ENCODE measurements at regions not wholly inside any gene's neighbourhood (a gene's known extent, or its start where the extent isn't known, plus 50 kb on each side); places are given as distances from the start of the nearest gene placed in this dataset.

- no peak for TF ChIP-seq ZBTB33 (IDR thresholded peaks at IDR 0.05; ENCODE audit: extremely low read depth, insufficient replicate concordance, low read length)
- no peak for TF ChIP-seq CBX3 (IDR thresholded peaks at IDR 0.05; ENCODE audit: low read depth)
- TF ChIP-seq FOSL1 (IDR thresholded peaks at IDR 0.05; ENCODE audit: low read depth): no peak
Observed at GRCh38 chr2:193907561-193907960, 1712.8 kb upstream of the TMEFF2 start (continued).

GRCh38 chr2:193900292-193900691 lies 1705.6 kb upstream of the TMEFF2 start:
- Histone ChIP-seq H3K4me1 (ENCODE audit: control insufficient read depth in 1 of 2, insufficient read depth in 2 of 2, low read length in 2 of 2) (no peaks in the 10 kb centered on the region), H3K9me2 (ENCODE audit: insufficient read depth) (no peaks in the 10 kb centered on the region), H3K4me3 (replicated peaks in 1 of 2; ENCODE audit: low read depth in 1 of 2, low read length in 2 of 2) (no peak overlapping the region), H3K79me2 (ENCODE audit: insufficient read depth, low read length) (no peaks in the 10 kb centered on the region), H3K27ac (ENCODE audit: low read depth, low read length) (no peak overlapping the region), H3K9ac (ENCODE audit: low read length) (no peak overlapping the region), H4K20me1 (ENCODE audit: insufficient read depth) (no peaks in the 10 kb centered on the region), H3K36me3 (ENCODE audit: control insufficient read depth in 1 of 2, insufficient read depth in 2 of 2, low read length in 2 of 2) (no peaks in the 10 kb centered on the region), H3K9me3 (ENCODE audit: control insufficient read depth in 1 of 2, insufficient read depth in 1 of 2, low read depth in 1 of 2, low read length in 2 of 2) (no peaks in the 10 kb centered on the region), H3K4me2 (ENCODE audit: low read length) (no peak overlapping the region), H2AFZ (ENCODE audit: low read depth, low read length, poor library complexity, severe bottlenecking) (no peak overlapping the region), H3K27me3 (ENCODE audit: insufficient read depth, low read length) (no peaks in the 10 kb centered on the region)
- DNase-seq (ENCODE audit: low read depth, low spot score) (no peak), ATAC-seq (no peak)
- intact Hi-C loops (cut with micrococcal nuclease): no loop called here
- TF ChIP-seq ZNF274 (IDR thresholded peaks at IDR 0.05; ENCODE audit: low read depth, low read length): no peak
- TF ChIP-seq SRF (IDR thresholded peaks at IDR 0.05; ENCODE audit: low read depth): no peak
- RAD21 ChIA-PET (ENCODE audit: low non-redundant PET in 1 of 2, low total read pairs in 2 of 2, uncharacterized antibody in 2 of 2, unreplicated experiment in 2 of 2): no interaction called here
- CTCF ChIA-PET: no interaction called here
- BruUV-seq (replicated peaks): no TSS peak
- POLR2A ChIA-PET: no interaction called here

- H3K79me2 ChIP-seq (ENCODE audit: insufficient read depth, low read length): no peaks in the 10 kb centered on the region
- no TSS peak for BruUV-seq (replicated peaks)
- no peaks in the 10 kb centered on the region for H3K27me3 ChIP-seq (ENCODE audit: insufficient read depth, low read length)
- intact Hi-C loops (cut with micrococcal nuclease): no loop called here
- H3K9me2 ChIP-seq (ENCODE audit: insufficient read depth): no peaks in the 10 kb centered on the region
- H3K27ac ChIP-seq (ENCODE audit: low read depth, low read length): no peak overlapping the region
- no peaks in the 10 kb centered on the region for H4K20me1 ChIP-seq (ENCODE audit: insufficient read depth)
- RAD21 ChIA-PET (ENCODE audit: low non-redundant PET in 1 of 2, low total read pairs in 2 of 2, uncharacterized antibody in 2 of 2, unreplicated experiment in 2 of 2): no interaction called here
- H2AFZ ChIP-seq (ENCODE audit: low read depth, low read length, poor library complexity, severe bottlenecking): peak overlapping the region; percentile 4
- no peak overlapping the region for H3K4me2 ChIP-seq (ENCODE audit: low read length)
- DNase-seq (ENCODE audit: low read depth, low spot score) (no peak), ATAC-seq (no peak)
- CTCF ChIA-PET: no interaction called here
- no peak overlapping the region for H3K9ac ChIP-seq (ENCODE audit: low read length)
- H3K4me3 ChIP-seq (replicated peaks in 1 of 2; ENCODE audit: low read depth in 1 of 2, low read length in 2 of 2): no peak overlapping the region
- no peaks in the 10 kb centered on the region for H3K36me3 ChIP-seq (ENCODE audit: control insufficient read depth in 1 of 2, insufficient read depth in 2 of 2, low read length in 2 of 2)
- no peaks in the 10 kb centered on the region for H3K9me3 ChIP-seq (ENCODE audit: control insufficient read depth in 1 of 2, insufficient read depth in 1 of 2, low read depth in 1 of 2, low read length in 2 of 2)
- POLR2A ChIA-PET: no interaction called here
- H3K4me1 ChIP-seq (ENCODE audit: control insufficient read depth in 1 of 2, insufficient read depth in 2 of 2, low read length in 2 of 2): no peaks in the 10 kb centered on the region
- no peak for TF ChIP-seq JUND (IDR thresholded peaks at IDR 0.05)
- no peak for TF ChIP-seq YY1 (IDR thresholded peaks at IDR 0.05; ENCODE audit: extremely low read depth, insufficient replicate concordance, low read depth, low read length)
- no peak for TF ChIP-seq ZBTB33 (IDR thresholded peaks at IDR 0.05; ENCODE audit: extremely low read depth, insufficient replicate concordance, low read length)
- TF ChIP-seq FOSL1 (IDR thresholded peaks at IDR 0.05; ENCODE audit: low read depth): no peak
- no peak for TF ChIP-seq EZH2phosphoT487 (IDR thresholded peaks at IDR 0.05; ENCODE audit: borderline replicate concordance)
- no peak for TF ChIP-seq CTCF (IDR thresholded peaks at IDR 0.05 in 2 of 3, conservative IDR thresholded peaks at IDR 0.05 in 1 of 3; ENCODE audit: borderline replicate concordance in 1 of 3, insufficient read depth in 1 of 3, low read depth in 2 of 3, low read length in 2 of 3)
- no peak for TF ChIP-seq ATF3 (IDR thresholded peaks at IDR 0.05)
- no peak for TF ChIP-seq ZFX (IDR thresholded peaks at IDR 0.05)
- no peak for TF ChIP-seq SIN3A (IDR thresholded peaks at IDR 0.05; ENCODE audit: low read depth)
Observed at GRCh38 chr2:193895226-193895625, 1700.5 kb upstream of the TMEFF2 start.

All from HCT116 (cell line).